Fibroblast of villous mesenchyme (primary cell): ENCODE measurements at regions not wholly inside any gene's neighbourhood (a gene's known extent, or its start where the extent isn't known, plus 50 kb on each side); places are given as distances from the start of the nearest gene placed in this dataset.

Experiments used
- DNase-seq: peaks from one replicate; pipeline ENCODE4 v3.0.0-alpha.2; 2010; ENCODE audit warnings: low read depth
- H3K4me3 ChIP-seq: 2 replicates; pipeline ENCODE4 v1.5.1; 2011; ENCODE audit warnings: low read depth, mild to moderate bottlenecking, low read length
- TF ChIP-seq, protein P1 (sequence below): IDR thresholded peaks from 2 replicates; pipeline ENCODE4 v1.5.1; 2012; ENCODE audit warnings: low read depth, mild to moderate bottlenecking, low read length; ENCODE audit not compliant: insufficient read depth

DNA sequence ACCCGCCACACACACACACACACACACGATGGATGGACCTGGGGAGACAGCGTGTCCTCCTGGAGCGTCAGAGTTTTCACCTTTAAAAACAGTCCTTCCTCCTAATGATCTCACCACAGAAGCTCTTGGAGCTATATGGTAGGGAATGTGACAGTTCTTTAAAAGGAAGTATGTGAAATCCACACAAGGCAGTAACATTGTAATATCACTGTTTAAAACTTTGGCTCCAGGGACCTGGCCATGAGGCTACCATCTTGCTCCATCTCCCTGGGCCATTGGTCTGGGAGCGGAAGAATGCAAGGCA, 302.4 kb downstream of the SOX9 start:
- TF ChIP-seq, protein P1, sequence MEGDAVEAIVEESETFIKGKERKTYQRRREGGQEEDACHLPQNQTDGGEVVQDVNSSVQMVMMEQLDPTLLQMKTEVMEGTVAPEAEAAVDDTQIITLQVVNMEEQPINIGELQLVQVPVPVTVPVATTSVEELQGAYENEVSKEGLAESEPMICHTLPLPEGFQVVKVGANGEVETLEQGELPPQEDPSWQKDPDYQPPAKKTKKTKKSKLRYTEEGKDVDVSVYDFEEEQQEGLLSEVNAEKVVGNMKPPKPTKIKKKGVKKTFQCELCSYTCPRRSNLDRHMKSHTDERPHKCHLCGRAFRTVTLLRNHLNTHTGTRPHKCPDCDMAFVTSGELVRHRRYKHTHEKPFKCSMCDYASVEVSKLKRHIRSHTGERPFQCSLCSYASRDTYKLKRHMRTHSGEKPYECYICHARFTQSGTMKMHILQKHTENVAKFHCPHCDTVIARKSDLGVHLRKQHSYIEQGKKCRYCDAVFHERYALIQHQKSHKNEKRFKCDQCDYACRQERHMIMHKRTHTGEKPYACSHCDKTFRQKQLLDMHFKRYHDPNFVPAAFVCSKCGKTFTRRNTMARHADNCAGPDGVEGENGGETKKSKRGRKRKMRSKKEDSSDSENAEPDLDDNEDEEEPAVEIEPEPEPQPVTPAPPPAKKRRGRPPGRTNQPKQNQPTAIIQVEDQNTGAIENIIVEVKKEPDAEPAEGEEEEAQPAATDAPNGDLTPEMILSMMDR: no peak
- H3K4me3 ChIP-seq: no peak overlapping the region
- no peak for DNase-seq

DNA sequence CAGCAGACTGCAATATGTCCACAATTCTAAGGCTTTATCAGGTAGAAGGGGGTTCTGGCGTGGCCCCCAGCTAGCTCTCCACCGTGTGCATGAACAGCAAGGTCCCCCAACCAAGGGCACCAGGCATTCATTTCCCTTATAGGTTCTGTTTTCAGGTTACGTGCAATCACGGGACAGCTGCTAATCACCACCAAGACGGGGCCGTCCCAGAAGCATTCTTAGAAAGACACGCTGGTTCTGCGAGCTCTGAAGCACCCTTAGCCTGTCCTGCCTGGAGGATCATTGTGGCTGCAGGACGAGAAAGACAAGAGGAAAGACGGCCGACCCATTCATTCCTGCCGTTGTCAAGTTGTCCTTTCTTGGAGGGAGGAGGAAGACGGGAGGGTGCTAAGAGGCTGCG, 302.9 kb downstream of the SOX9 start:
- H3K4me3 ChIP-seq: no peak overlapping the region
- TF ChIP-seq, protein P1: no peak
- DNase-seq: no peak

DNA sequence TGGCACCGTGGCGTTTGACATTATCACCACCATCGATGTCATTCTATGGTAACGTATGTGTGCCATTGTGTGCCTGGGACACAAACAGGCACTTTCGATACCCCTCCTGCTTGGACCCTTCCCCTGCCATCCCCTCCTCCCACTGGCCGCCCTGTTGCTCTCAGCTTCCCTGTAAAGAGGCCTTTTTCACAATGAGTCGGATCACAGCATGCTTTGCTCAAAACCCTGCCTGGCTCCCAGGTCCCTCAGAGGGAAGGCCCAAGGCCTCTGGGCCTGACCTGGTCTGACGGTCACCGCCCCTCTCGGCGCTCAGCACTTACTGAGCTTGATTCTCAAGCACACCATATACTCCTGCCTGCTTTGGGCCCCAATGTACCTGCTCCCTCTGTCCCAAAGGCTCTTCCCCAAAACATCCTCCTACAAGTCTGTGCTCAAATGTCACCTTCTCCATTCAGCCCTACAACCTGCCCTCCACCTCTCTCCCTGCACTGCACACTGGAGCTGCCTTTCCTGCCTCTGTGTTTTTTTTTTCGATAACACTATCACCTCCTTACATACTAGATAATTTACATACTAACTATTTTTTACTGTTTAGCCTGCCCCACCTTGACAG, 303.8 kb downstream of the SOX9 start:
- no peak for DNase-seq
- H3K4me3 ChIP-seq: no peak overlapping the region
- TF ChIP-seq, protein P1: no peak

DNA sequence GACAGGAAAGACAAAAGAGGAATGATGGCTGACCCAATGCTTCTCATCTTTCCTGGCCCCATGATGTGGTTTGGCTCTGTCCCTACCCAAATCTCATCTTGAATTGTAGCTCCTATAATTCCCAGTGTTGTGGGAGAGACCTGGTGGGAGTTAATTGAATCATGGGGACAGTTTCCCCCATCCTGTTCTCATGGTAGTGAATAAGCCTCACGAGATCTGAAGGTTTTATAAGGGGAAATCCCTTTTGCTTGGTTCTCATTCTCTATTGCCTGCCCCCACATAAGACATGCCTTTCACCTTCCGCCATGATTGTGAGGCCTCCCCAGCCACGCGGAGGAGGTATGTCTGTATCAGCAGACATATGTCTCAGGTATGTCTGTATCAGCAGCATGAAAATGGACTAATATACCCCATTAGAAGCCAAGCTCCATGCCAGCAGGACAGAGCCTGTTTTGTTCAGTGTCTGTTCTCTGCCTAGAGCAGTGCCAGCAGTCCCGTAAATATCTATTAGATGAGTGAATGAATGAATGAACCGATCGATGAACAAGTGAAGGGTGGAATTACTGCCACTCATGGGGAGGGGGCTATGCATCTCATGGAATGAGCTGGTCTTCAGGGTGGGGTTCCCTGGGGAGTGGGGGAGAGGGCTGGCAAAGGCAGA, 304.4 kb downstream of the SOX9 start:
- no peak for DNase-seq
- H3K4me3 ChIP-seq: no peak overlapping the region
- TF ChIP-seq, protein P1: no peak

DNA sequence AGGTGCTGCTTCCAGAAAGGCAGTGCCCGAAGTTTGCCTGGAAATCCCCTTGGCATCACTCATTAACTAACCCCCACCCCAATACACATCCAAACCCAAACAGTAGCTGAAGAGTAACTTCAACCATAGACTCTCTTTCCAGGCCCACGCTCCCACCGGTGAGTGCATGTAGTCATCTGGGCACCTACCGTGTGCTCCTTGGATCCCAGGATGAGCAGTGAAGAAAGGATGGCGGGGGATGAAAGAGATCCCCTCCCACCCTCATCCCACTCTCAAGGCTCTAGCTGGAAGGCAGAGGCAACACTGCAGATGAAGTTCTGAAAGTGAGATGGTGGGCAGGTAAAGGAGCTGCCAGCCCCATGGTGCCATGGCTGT, 305.0 kb downstream of the SOX9 start:
- DNase-seq: no peak
- no peak overlapping the region for H3K4me3 ChIP-seq
- TF ChIP-seq, protein P1: no peak

DNA sequence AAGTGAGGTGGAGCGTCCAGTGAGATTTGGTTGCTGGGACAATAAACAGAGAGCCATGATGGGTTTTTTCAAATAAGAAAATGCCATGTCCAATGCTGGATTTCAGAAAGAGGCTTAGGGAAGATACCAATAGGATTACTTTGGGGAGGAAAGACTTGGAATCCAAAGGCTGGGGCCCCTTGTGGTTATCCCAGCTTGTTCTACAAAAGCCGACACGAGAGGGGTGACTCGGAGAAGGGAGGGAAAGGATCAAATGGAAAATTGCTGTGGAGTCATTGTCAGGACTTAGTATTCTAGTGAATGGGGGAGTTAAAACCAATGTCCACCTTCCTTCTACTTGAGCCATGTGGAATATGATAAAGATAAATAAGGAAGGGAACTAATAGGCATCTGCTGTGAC, 305.5 kb downstream of the SOX9 start:
- H3K4me3 ChIP-seq: no peak overlapping the region

More for the DNA sequence above, 305.5 kb downstream of the SOX9 start:
- DNase-seq: no peak
- TF ChIP-seq, protein P1: no peak
